Breast epithelium (tissue), 4 donors: ENCODE measurements at regions not wholly inside any gene's neighbourhood (a gene's known extent, or its start where the extent isn't known, plus 50 kb on each side); places are given as distances from the start of the nearest gene placed in this dataset.
A peak's percentile ranks its signal among the peaks of the same experiment; 100 is the strongest.
"Not testable (repeated sequence)": the region's sequence is repeated elsewhere in the genome, so short reads cannot be mapped to it uniquely, and the experiment has no call there.

Experiments used
- DNase-seq, 2 donors: peaks; one replicate each; pipeline ENCODE4 v3.0.0-alpha.2; 2019; ENCODE audit warnings: low spot score in 2 of 2
- H3K27ac ChIP-seq, 2 donors: fragments of 200-600 bp; sonication (generic) in 1 of 2; one replicate each; pipeline ENCODE4 v1.5.1; 2016 to 2019; ENCODE audit warnings: mild to moderate bottlenecking in 1 of 2
- H3K27me3 ChIP-seq, 2 donors: fragments of 200-600 bp; sonication (generic) in 1 of 2; one replicate each; pipeline versions ENCODE4 v1.5.1 to v1.6.0; 2017 to 2019; ENCODE audit warnings: control low read depth in 1 of 2, mild to moderate bottlenecking in 1 of 2
- H3K36me3 ChIP-seq: fragments of 200-600 bp; one replicate; pipeline ENCODE4 v1.5.1; 2019
- H3K4me1 ChIP-seq, 2 donors: fragments of 200-600 bp; sonication (generic); one replicate each; pipeline ENCODE4 v1.5.1; 2016 to 2019; ENCODE audit warnings: control low read depth in 1 of 2
- H3K4me3 ChIP-seq, 3 donors: fragments of 200-600 bp; sonication (generic); 1 replicate in 2 of 3; 2 replicates in 1 of 3; pipeline ENCODE4 v1.5.1; 2016 to 2019; ENCODE audit warnings: mild to moderate bottlenecking in 3 of 3, moderate library complexity in 2 of 3
- H3K9me3 ChIP-seq, 2 donors: fragments of 200-600 bp; sonication (generic) in 1 of 2; one replicate each; pipeline ENCODE4 v1.5.1; 2016 to 2019; ENCODE audit warnings: control low read depth in 1 of 2
- intact Hi-C: fragments of 100-400 bp; cut with DNase I; formaldehyde crosslinking; loops from one replicate; pipeline ENCODE4 v1.15.1; 2023; ENCODE audit warnings: low total_unique reads

- H3K36me3 ChIP-seq, H3K4me3 ChIP-seq, intact Hi-C loops, H3K27ac ChIP-seq, DNase-seq, H3K27me3 ChIP-seq, H3K9me3 ChIP-seq, H3K4me1 ChIP-seq: not testable (repeated sequence)
These were observed 2906.0 kb downstream of the RPIA start for GRCh38 chr2:91597436-91597835.

GRCh38 chr2:91598519-91598918 lies 2907.0 kb downstream of the RPIA start:
- intact Hi-C loops, H3K36me3 ChIP-seq, DNase-seq, H3K9me3 ChIP-seq, H3K4me3 ChIP-seq, H3K4me1 ChIP-seq, H3K27me3 ChIP-seq, H3K27ac ChIP-seq: not testable (repeated sequence)

GRCh38 chr2:91599000-91599399 lies 2907.5 kb downstream of the RPIA start:
- H3K36me3 ChIP-seq, intact Hi-C loops, H3K27me3 ChIP-seq, DNase-seq, H3K4me1 ChIP-seq, H3K4me3 ChIP-seq, H3K9me3 ChIP-seq, H3K27ac ChIP-seq: not testable (repeated sequence)

GRCh38 chr2:91602860-91603259 lies 2911.4 kb downstream of the RPIA start:
- DNase-seq, intact Hi-C loops, H3K36me3 ChIP-seq: not testable (repeated sequence)

GRCh38 chr2:91603996-91604395 lies 2912.5 kb downstream of the RPIA start:
- H3K9me3 ChIP-seq, H3K4me1 ChIP-seq, H3K4me3 ChIP-seq, H3K27me3 ChIP-seq, DNase-seq, H3K36me3 ChIP-seq, H3K27ac ChIP-seq, intact Hi-C loops: not testable (repeated sequence)

More at GRCh38 chr2:91602860-91603259, 2911.4 kb downstream of the RPIA start:
- H3K27ac ChIP-seq, H3K27me3 ChIP-seq, H3K4me3 ChIP-seq, H3K4me1 ChIP-seq, H3K9me3 ChIP-seq: not testable (repeated sequence)

- intact Hi-C loops, H3K4me1 ChIP-seq, DNase-seq, H3K36me3 ChIP-seq, H3K27me3 ChIP-seq, H3K27ac ChIP-seq, H3K4me3 ChIP-seq, H3K9me3 ChIP-seq: not testable (repeated sequence)
These were observed 2913.2 kb downstream of the RPIA start for GRCh38 chr2:91604629-91605028.

- H3K4me3 ChIP-seq, H3K9me3 ChIP-seq, H3K36me3 ChIP-seq, H3K27me3 ChIP-seq, H3K4me1 ChIP-seq, DNase-seq, intact Hi-C loops, H3K27ac ChIP-seq: not testable (repeated sequence)
These were observed 2932.3 kb downstream of the RPIA start for GRCh38 chr2:91623739-91624138.

- DNase-seq, intact Hi-C loops, H3K4me3 ChIP-seq, H3K9me3 ChIP-seq, H3K36me3 ChIP-seq, H3K27ac ChIP-seq, H3K4me1 ChIP-seq, H3K27me3 ChIP-seq: not testable (repeated sequence)
These were observed 2937.0 kb downstream of the RPIA start for GRCh38 chr2:91628471-91628870.

- H3K27ac ChIP-seq: peak overlapping the region in 1 of 2 donors; percentile 61
- intact Hi-C loops, H3K36me3 ChIP-seq, H3K4me3 ChIP-seq, H3K27me3 ChIP-seq, H3K9me3 ChIP-seq, H3K4me1 ChIP-seq: not testable (repeated sequence)
- DNase-seq: peak in 1 of 2 donors; percentile 20
These were observed 2965.7 kb downstream of the RPIA start for GRCh38 chr2:91657193-91657592.

GRCh38 chr2:91658336-91658735 lies 2966.9 kb downstream of the RPIA start:
- H3K4me1 ChIP-seq, H3K9me3 ChIP-seq, intact Hi-C loops, H3K27me3 ChIP-seq, H3K36me3 ChIP-seq, H3K27ac ChIP-seq, DNase-seq: not testable (repeated sequence)
- H3K4me3 ChIP-seq: peak overlapping the region in 1 of 3 donors; percentile 37

GRCh38 chr2:91659189-91659916 lies 2967.9 kb downstream of the RPIA start:
- H3K4me1 ChIP-seq, DNase-seq, H3K27me3 ChIP-seq, H3K9me3 ChIP-seq, H3K36me3 ChIP-seq, intact Hi-C loops: not testable (repeated sequence)
- Histone ChIP-seq H3K4me3 (peak overlapping the region; percentile 42 to 53 (median 43)), H3K27ac (peak overlapping the region in 1 of 2 donors; percentile 25)

GRCh38 chr2:91659917-91660275 lies 2968.4 kb downstream of the RPIA start:
- intact Hi-C loops, H3K27ac ChIP-seq, H3K4me1 ChIP-seq: not testable (repeated sequence)

GRCh38 chr2:91667341-91667740 lies 2975.9 kb downstream of the RPIA start:
- H3K4me1 ChIP-seq, intact Hi-C loops, H3K9me3 ChIP-seq, H3K36me3 ChIP-seq, H3K27me3 ChIP-seq, DNase-seq, H3K27ac ChIP-seq, H3K4me3 ChIP-seq: not testable (repeated sequence)

More at GRCh38 chr2:91659917-91660275, 2968.4 kb downstream of the RPIA start:
- DNase-seq, H3K36me3 ChIP-seq, H3K9me3 ChIP-seq, H3K27me3 ChIP-seq: not testable (repeated sequence)
- peak overlapping the region; percentile 42 to 53 (median 43) for H3K4me3 ChIP-seq

GRCh38 chr2:91685541-91685940 lies 2994.1 kb downstream of the RPIA start:
- H3K4me1 ChIP-seq, H3K36me3 ChIP-seq, H3K9me3 ChIP-seq, DNase-seq, intact Hi-C loops, H3K27ac ChIP-seq, H3K27me3 ChIP-seq, H3K4me3 ChIP-seq: not testable (repeated sequence)
